B cell (primary cell): ENCODE measurements at regions not wholly inside any gene's neighbourhood (a gene's known extent, or its start where the extent isn't known, plus 50 kb on each side); places are given as distances from the start of the nearest gene placed in this dataset.

ENCODE experiments used
- ATAC-seq: fragments of 200-7000 bp; cut with Tn5 transposase; one replicate; pipeline ENCODE4 v1.10.0; 2021; ENCODE audit warnings: low read depth, mild to moderate bottlenecking, moderate number of reproducible peaks, moderate library complexity
- CTCF ChIA-PET: fragments of 350-600 bp; sonication (Branson Sonifier 250); formaldehyde crosslinking; loops from one replicate; lab custom pipeline; 2021; ENCODE audit warnings: antibody characterized with exemption, inconsistent platforms; lab: Charles Lee
- POLR2A ChIA-PET: fragments of 350-600 bp; sonication (Branson Sonifier 250); formaldehyde crosslinking; loops from one replicate; lab custom pipeline; 2021; ENCODE audit warnings: antibody characterized with exemption; lab: Charles Lee
- DNase-seq: peaks from one replicate; pipeline ENCODE4 v3.0.0; 2013
- H2AFZ ChIP-seq: 2 replicates; pipeline ENCODE4 v1.6.1; 2012; ENCODE audit warnings: mild to moderate bottlenecking, low read depth, low read length; ENCODE audit not compliant: insufficient read depth, poor library complexity, severe bottlenecking
- H3K27ac ChIP-seq, 2 donors: 1 replicate in 1 of 2; 2 replicates in 1 of 2; pipeline ENCODE4 v1.5.1; 2012 to 2013; ENCODE audit warnings: low read length in 2 of 2, mild to moderate bottlenecking in 2 of 2, moderate library complexity in 1 of 2
- H3K27me3 ChIP-seq, 4 experiments: fragments of 200-600 bp in 1 of 4; sonication (generic) in 1 of 4; replicated peaks in 1 of 4; 1 replicate in 2 of 4; 2 replicates in 2 of 4; pipeline versions ENCODE4 v1.6.1 to v1.7.0; 2013 to 2016; ENCODE audit warnings: low read length in 3 of 4, mild to moderate bottlenecking in 2 of 4, mixed read lengths in 1 of 4, moderate library complexity in 1 of 4; ENCODE audit not compliant: insufficient read depth in 4 of 4, control insufficient read depth in 3 of 4; ENCODE audit errors: control extremely low read depth in 1 of 4
- H3K36me3 ChIP-seq, 2 experiments: replicated peaks in 1 of 2; 1 replicate in 1 of 2; 2 replicates in 1 of 2; pipeline versions ENCODE4 v1.6.1 to v1.7.1; 2013; ENCODE audit warnings: low read length in 1 of 2; ENCODE audit not compliant: insufficient read depth in 2 of 2, control insufficient read depth in 1 of 2; ENCODE audit errors: control extremely low read depth in 1 of 2, extremely low read depth in 1 of 2
- H3K4me1 ChIP-seq, 2 donors: fragments of 200-600 bp in 1 of 2; sonication (generic) in 1 of 2; 1 replicate in 1 of 2; 2 replicates in 1 of 2; pipeline versions ENCODE4 v1.5.1 to v1.6.1; 2013 to 2017; ENCODE audit warnings: low read length in 2 of 2; ENCODE audit not compliant: control insufficient read depth in 2 of 2, insufficient read depth in 2 of 2
- H3K4me2 ChIP-seq: replicated peaks from 2 replicates; pipeline ENCODE3; 2012; ENCODE audit warnings: mild to moderate bottlenecking, low read depth, low read length; ENCODE audit not compliant: poor library complexity, severe bottlenecking
- H3K4me3 ChIP-seq, 5 experiments: fragments of 200-600 bp in 1 of 5; sonication (generic) in 1 of 5; 1 replicate in 3 of 5; 2 replicates in 2 of 5; pipeline versions ENCODE4 v1.5.1 to v1.7.0; 2011 to 2016; ENCODE audit warnings: low read length in 4 of 5, mild to moderate bottlenecking in 4 of 5, low read depth in 2 of 5, control low read depth in 1 of 5, moderate library complexity in 1 of 5; ENCODE audit not compliant: insufficient read depth in 1 of 5; ENCODE audit errors: control extremely low read depth in 1 of 5, extremely low read depth in 1 of 5
- H3K79me2 ChIP-seq: fragments of 200-600 bp; sonication (generic); one replicate; pipeline ENCODE4 v1.6.0; 2016; ENCODE audit warnings: low read length; ENCODE audit not compliant: control insufficient read depth, insufficient read depth
- H3K9ac ChIP-seq: fragments of 200-600 bp; sonication (generic); 2 replicates; pipeline ENCODE4 v1.6.1; 2017; ENCODE audit warnings: mild to moderate bottlenecking, low read length, moderate library complexity
- H3K9me3 ChIP-seq, 3 donors: one replicate each; pipeline versions ENCODE4 v1.6.1 to v1.7.1; 2013; ENCODE audit warnings: low read length in 2 of 3; ENCODE audit not compliant: control insufficient read depth in 2 of 3, insufficient read depth in 1 of 3; ENCODE audit errors: control extremely low read depth in 1 of 3
- H4K20me1 ChIP-seq: 2 replicates; pipeline ENCODE4 v1.6.0; 2012; ENCODE audit warnings: mild to moderate bottlenecking, low read length; ENCODE audit not compliant: insufficient read depth, control insufficient read depth, poor library complexity, severe bottlenecking
- H3K27ac Mint-ChIP-seq: one replicate; pipeline ENCODE4 v1.8.0; 2021; ENCODE audit warnings: mixed read lengths
- H3K27me3 Mint-ChIP-seq: one replicate; pipeline ENCODE4 v1.8.0; 2021; ENCODE audit warnings: mixed read lengths
- H3K4me1 Mint-ChIP-seq: one replicate; pipeline ENCODE4 v1.8.0; 2021; ENCODE audit warnings: mixed read lengths
- H3K4me3 Mint-ChIP-seq: one replicate; pipeline ENCODE4 v1.8.0; 2021; ENCODE audit warnings: mixed read lengths
- H3K9me3 Mint-ChIP-seq: one replicate; pipeline ENCODE4 v1.8.0; 2022; ENCODE audit warnings: mixed read lengths; ENCODE audit not compliant: insufficient read depth
- CTCF ChIP-seq: fragments of 200-600 bp; IDR thresholded peaks from one replicate; pipeline ENCODE4 v1.8.0; 2022; ENCODE audit warnings: antibody characterized with exemption, mild to moderate bottlenecking
- EZH2 ChIP-seq: IDR thresholded peaks from 2 replicates; pipeline ENCODE4 v1.6.1; 2012; ENCODE audit warnings: borderline replicate concordance, low read depth, mild to moderate bottlenecking, moderate library complexity, low read length; ENCODE audit not compliant: insufficient read depth, poor library complexity, severe bottlenecking
- WGBS: methylation state at CpG from one replicate; pipeline ENCODE4 v1.1.5; 2013; ENCODE audit warnings: missing lambda C conversion rate; ENCODE audit not compliant: insufficient coverage; 5-methylcytosine and 5-hydroxymethylcytosine counted together
- intact Hi-C: fragments of 100-400 bp; cut with micrococcal nuclease; formaldehyde crosslinking; loops from one replicate; pipeline ENCODE4 v1.10.0; 2022

- Histone ChIP-seq H3K4me3 (no peak overlapping the region), H3K79me2 (no peaks in the 10 kb centered on the region), H2AFZ (no peak overlapping the region), H4K20me1 (no peaks in the 10 kb centered on the region), H3K4me1 (no peaks in the 10 kb centered on the region), H3K27me3 (no peaks in the 10 kb centered on the region), H3K9ac (no peak overlapping the region), H3K27ac (no peak overlapping the region), H3K9me3 (no peaks in the 10 kb centered on the region), H3K4me2 (no peak overlapping the region), H3K36me3 (no peaks in the 10 kb centered on the region)
- no peaks in the 10 kb centered on the region for H3K9me3 Mint-ChIP-seq
- no peak overlapping the region for H3K4me3 Mint-ChIP-seq
- ChIA-PET POLR2A (no interaction called here), CTCF (no interaction called here)
- peaks cover 7% of the 10 kb centered on the region for H3K4me1 Mint-ChIP-seq
- no CpG with 5 or more reads among the region's 2 CpGs for WGBS
- ATAC-seq (no peak), DNase-seq (no peak)
- TF ChIP-seq EZH2 = no peak
- TF ChIP-seq CTCF = no peak
- no peak overlapping the region for H3K27ac Mint-ChIP-seq
- intact Hi-C loops = no loop called here
- H3K27me3 Mint-ChIP-seq = no peaks in the 10 kb centered on the region
Measured at GRCh38 chr1:172950528-172950927, 100.2 kb downstream of the TNFSF18 start.

- Mint-ChIP-seq H3K27ac (no peak overlapping the region), H3K9me3 (no peaks in the 10 kb centered on the region), H3K4me1 (peaks cover 5% of the 10 kb centered on the region), H3K4me3 (no peak overlapping the region), H3K27me3 (no peaks in the 10 kb centered on the region)
- POLR2A ChIA-PET = interaction anchor here (0.5 kb wide), 1 partner anchor 24 kb away, joined by 5 read pairs; no protein-coding TSS in a partner anchor
- no peak for TF ChIP-seq EZH2
- TF ChIP-seq CTCF = no peak
- CTCF ChIA-PET = no interaction called here
- no CpG with 5 or more reads among the region's 3 CpGs for WGBS
- no peak overlapping the region for H3K9ac ChIP-seq
- H3K27me3 ChIP-seq = no peaks in the 10 kb centered on the region
- no peak overlapping the region for H3K4me3 ChIP-seq
- no peak overlapping the region for H2AFZ ChIP-seq
- no peaks in the 10 kb centered on the region for H3K4me1 ChIP-seq
- no peaks in the 10 kb centered on the region for H3K9me3 ChIP-seq
- H3K79me2 ChIP-seq = no peaks in the 10 kb centered on the region
- H3K36me3 ChIP-seq = no peaks in the 10 kb centered on the region
- H3K27ac ChIP-seq = no peak overlapping the region
- intact Hi-C loops = no loop called here
- DNase-seq = no peak
- H4K20me1 ChIP-seq = no peaks in the 10 kb centered on the region
- no peak for ATAC-seq
- H3K4me2 ChIP-seq = no peak overlapping the region
Measured at GRCh38 chr1:172951730-172952365, 98.9 kb downstream of the TNFSF18 start.
